ENCODE measurements at regions not wholly inside any gene's neighbourhood (a gene's known extent, or its start where the extent isn't known, plus 50 kb on each side); places are given as distances from the start of the nearest gene placed in this dataset.

DNA sequence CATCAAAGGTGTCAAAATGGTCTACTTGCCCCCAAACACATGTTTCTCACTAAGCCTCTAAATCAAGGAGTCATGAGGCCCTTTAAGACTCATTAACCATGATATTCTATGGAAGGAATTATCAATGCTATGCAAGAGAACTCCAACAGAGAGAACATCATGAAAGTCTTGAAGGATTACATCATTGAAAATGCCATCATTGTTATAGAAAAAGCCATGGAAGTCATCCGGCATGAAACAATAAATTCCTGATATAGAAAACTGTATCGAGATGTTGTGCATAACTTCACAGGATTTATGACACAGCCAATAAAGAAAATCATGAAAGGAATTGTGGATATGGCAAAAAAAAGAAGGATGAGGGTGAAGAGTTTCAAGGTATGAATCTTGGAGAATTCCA lies 1363.6 kb upstream of the CDH2 start:
- H3K9ac ChIP-seq (ENCODE audit: low read length): no peak overlapping the region
- WGBS (ENCODE audit: insufficient coverage): no CpG with 5 or more reads among the region's 2 CpGs
- TF ChIP-seq, protein P1, sequence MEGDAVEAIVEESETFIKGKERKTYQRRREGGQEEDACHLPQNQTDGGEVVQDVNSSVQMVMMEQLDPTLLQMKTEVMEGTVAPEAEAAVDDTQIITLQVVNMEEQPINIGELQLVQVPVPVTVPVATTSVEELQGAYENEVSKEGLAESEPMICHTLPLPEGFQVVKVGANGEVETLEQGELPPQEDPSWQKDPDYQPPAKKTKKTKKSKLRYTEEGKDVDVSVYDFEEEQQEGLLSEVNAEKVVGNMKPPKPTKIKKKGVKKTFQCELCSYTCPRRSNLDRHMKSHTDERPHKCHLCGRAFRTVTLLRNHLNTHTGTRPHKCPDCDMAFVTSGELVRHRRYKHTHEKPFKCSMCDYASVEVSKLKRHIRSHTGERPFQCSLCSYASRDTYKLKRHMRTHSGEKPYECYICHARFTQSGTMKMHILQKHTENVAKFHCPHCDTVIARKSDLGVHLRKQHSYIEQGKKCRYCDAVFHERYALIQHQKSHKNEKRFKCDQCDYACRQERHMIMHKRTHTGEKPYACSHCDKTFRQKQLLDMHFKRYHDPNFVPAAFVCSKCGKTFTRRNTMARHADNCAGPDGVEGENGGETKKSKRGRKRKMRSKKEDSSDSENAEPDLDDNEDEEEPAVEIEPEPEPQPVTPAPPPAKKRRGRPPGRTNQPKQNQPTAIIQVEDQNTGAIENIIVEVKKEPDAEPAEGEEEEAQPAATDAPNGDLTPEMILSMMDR (IDR thresholded peaks at IDR 0.05): no peak
- TF ChIP-seq EZH2 (IDR thresholded peaks at IDR 0.05; ENCODE audit: borderline replicate concordance, insufficient read depth, low read depth, low read length, poor library complexity, severe bottlenecking): no peak
- Mint-ChIP-seq H3K27me3 (no peaks in the 10 kb centered on the region), H3K9me3 (ENCODE audit: insufficient read depth) (peaks cover 2% of the 10 kb centered on the region), H3K4me3 (no peak overlapping the region), H3K27ac (no peak overlapping the region), H3K4me1 (no peaks in the 10 kb centered on the region)
- H3K27me3 ChIP-seq (replicated peaks in 1 of 4; ENCODE audit: control extremely low read depth in 1 of 4, control insufficient read depth in 3 of 4, insufficient read depth in 4 of 4, low read length in 3 of 4): no peaks in the 10 kb centered on the region
- H3K79me2 ChIP-seq (ENCODE audit: control insufficient read depth, insufficient read depth, low read length): no peaks in the 10 kb centered on the region
- H3K4me1 ChIP-seq (ENCODE audit: control insufficient read depth in 2 of 2, insufficient read depth in 2 of 2, low read length in 2 of 2): no peaks in the 10 kb centered on the region
- no peak overlapping the region for H3K4me3 ChIP-seq (ENCODE audit: control extremely low read depth in 1 of 5, extremely low read depth in 1 of 5, insufficient read depth in 1 of 5, low read depth in 2 of 5, low read length in 4 of 5)
- H3K9me3 ChIP-seq (ENCODE audit: control extremely low read depth in 1 of 3, control insufficient read depth in 2 of 3, insufficient read depth in 1 of 3, low read length in 2 of 3): no peaks in the 10 kb centered on the region
- no peaks in the 10 kb centered on the region for H3K36me3 ChIP-seq (replicated peaks in 1 of 2; ENCODE audit: control extremely low read depth in 1 of 2, control insufficient read depth in 1 of 2, extremely low read depth in 1 of 2, insufficient read depth in 2 of 2, low read length in 1 of 2)
- no peaks in the 10 kb centered on the region for H4K20me1 ChIP-seq (ENCODE audit: control insufficient read depth, insufficient read depth, low read length, poor library complexity, severe bottlenecking)
- DNase-seq (no peak), ATAC-seq (ENCODE audit: low read depth) (no peak)
- intact Hi-C loops (cut with micrococcal nuclease): no loop called here
- no peak overlapping the region for H3K27ac ChIP-seq (ENCODE audit: low read length in 2 of 2)
- ChIA-PET CTCF (no interaction called here), POLR2A (no interaction called here)
- H2AFZ ChIP-seq (ENCODE audit: insufficient read depth, low read depth, low read length, poor library complexity, severe bottlenecking): no peak overlapping the region
- H3K4me2 ChIP-seq (replicated peaks; ENCODE audit: low read depth, low read length, poor library complexity, severe bottlenecking): no peak overlapping the region

DNA sequence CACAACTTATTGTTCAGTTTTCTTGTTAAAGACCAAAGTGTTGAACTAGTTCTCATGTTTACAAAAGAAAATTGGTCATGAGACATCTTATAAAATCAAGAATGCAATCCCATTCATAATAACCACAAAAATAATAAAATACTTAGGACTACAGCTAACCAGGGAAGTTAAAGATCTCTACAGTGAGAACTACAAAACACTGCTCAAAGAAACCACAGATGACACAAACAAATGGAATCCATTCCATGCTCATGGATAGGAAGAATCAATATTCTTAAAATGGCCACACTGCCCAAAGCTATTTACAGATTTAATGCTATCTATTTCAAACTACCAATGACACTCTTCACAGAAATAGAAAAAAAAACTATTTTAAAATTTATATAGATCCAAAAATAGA lies 1354.8 kb upstream of the CDH2 start:
- no peak overlapping the region for H3K4me2 ChIP-seq (replicated peaks; ENCODE audit: low read depth, low read length, poor library complexity, severe bottlenecking)
- no peaks in the 10 kb centered on the region for H3K27me3 ChIP-seq (replicated peaks in 1 of 4; ENCODE audit: control extremely low read depth in 1 of 4, control insufficient read depth in 3 of 4, insufficient read depth in 4 of 4, low read length in 3 of 4)
- Mint-ChIP-seq H3K27ac (no peak overlapping the region), H3K4me1 (no peaks in the 10 kb centered on the region), H3K27me3 (no peaks in the 10 kb centered on the region), H3K9me3 (ENCODE audit: insufficient read depth) (peaks cover 3% of the 10 kb centered on the region), H3K4me3 (no peak overlapping the region)
- peaks cover 0 to 1% (median 0%) of the 10 kb centered on the region in 3 donors for H3K9me3 ChIP-seq (ENCODE audit: control extremely low read depth in 1 of 3, control insufficient read depth in 2 of 3, insufficient read depth in 1 of 3, low read length in 2 of 3)
- no peak overlapping the region for H3K4me3 ChIP-seq (ENCODE audit: control extremely low read depth in 1 of 5, extremely low read depth in 1 of 5, insufficient read depth in 1 of 5, low read depth in 2 of 5, low read length in 4 of 5)
- no peak overlapping the region for H3K9ac ChIP-seq (ENCODE audit: low read length)
- H4K20me1 ChIP-seq (ENCODE audit: control insufficient read depth, insufficient read depth, low read length, poor library complexity, severe bottlenecking): no peaks in the 10 kb centered on the region
- H3K79me2 ChIP-seq (ENCODE audit: control insufficient read depth, insufficient read depth, low read length): no peaks in the 10 kb centered on the region
- no peaks in the 10 kb centered on the region for H3K36me3 ChIP-seq (replicated peaks in 1 of 2; ENCODE audit: control extremely low read depth in 1 of 2, control insufficient read depth in 1 of 2, extremely low read depth in 1 of 2, insufficient read depth in 2 of 2, low read length in 1 of 2)
- ATAC-seq (ENCODE audit: low read depth) (no peak), DNase-seq (no peak)
- H2AFZ ChIP-seq (ENCODE audit: insufficient read depth, low read depth, low read length, poor library complexity, severe bottlenecking): no peak overlapping the region
- H3K27ac ChIP-seq (ENCODE audit: low read length in 2 of 2): no peak overlapping the region
- CTCF ChIA-PET: no interaction called here
- intact Hi-C loops (cut with micrococcal nuclease): no loop called here
- no peak for TF ChIP-seq EZH2 (IDR thresholded peaks at IDR 0.05; ENCODE audit: borderline replicate concordance, insufficient read depth, low read depth, low read length, poor library complexity, severe bottlenecking)
- TF ChIP-seq, protein P1 (IDR thresholded peaks at IDR 0.05): no peak
- POLR2A ChIA-PET: no interaction called here
- no peaks in the 10 kb centered on the region for H3K4me1 ChIP-seq (ENCODE audit: control insufficient read depth in 2 of 2, insufficient read depth in 2 of 2, low read length in 2 of 2)

All from B cell (primary cell).